NCI-H146 (cell line): ENCODE measurements at regions not wholly inside any gene's neighbourhood (a gene's known extent, or its start where the extent isn't known, plus 50 kb on each side); places are given as distances from the start of the nearest gene placed in this dataset.

Experiments
- DNase-seq: peaks from one replicate; lab custom pipeline; 2025; lab: John Stamatoyannopoulos, UW

- DNase-seq: no peak
These were observed 69.0 kb downstream of the KIF2B start for GRCh38 chr17:53891726-53892125.

GRCh38 chr17:53892222-53892621, 69.5 kb downstream of the KIF2B start:
- DNase-seq: no peak

DNA sequence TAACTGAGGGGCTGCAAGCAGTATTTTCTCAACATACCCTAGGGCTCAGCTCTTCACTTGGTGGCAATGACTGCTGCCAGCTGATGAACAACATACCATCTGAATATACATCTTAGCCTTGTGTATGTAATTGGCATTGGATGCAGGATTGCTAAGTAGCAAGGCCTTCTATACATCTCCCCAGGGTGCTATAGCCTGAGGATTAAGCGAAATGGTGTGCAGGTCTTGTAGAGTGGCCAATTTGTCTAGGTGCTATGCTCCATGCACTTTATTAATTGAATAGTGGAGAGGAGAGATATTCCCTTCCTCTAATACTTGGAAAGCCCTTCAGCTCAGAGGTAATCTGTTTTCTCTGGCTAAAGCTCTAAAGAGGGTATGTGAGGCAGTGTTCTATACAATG, 71.9 kb downstream of the KIF2B start:
- DNase-seq: no peak

DNA sequence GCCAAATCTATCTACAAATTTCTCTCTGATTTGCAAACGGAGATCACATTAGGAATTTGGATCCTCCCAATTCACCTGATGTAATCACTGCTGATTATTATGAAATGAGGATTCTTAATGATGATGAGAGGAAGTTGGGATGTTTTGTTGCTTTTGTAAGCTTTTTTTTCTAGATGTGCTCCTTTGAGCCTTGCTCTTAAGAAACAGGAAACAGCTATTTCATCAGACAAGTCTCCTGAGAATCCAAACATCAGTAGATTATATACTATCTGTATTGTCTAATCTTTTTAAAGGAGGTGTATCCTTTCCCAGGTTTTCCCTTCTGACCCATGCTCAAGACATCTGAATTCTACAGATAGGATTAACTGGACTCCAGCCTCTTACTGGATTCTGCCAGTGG, 73.3 kb downstream of the KIF2B start:
- DNase-seq: no peak

- no peak for DNase-seq
These were observed 78.2 kb downstream of the KIF2B start for GRCh38 chr17:53900951-53901350.

DNA sequence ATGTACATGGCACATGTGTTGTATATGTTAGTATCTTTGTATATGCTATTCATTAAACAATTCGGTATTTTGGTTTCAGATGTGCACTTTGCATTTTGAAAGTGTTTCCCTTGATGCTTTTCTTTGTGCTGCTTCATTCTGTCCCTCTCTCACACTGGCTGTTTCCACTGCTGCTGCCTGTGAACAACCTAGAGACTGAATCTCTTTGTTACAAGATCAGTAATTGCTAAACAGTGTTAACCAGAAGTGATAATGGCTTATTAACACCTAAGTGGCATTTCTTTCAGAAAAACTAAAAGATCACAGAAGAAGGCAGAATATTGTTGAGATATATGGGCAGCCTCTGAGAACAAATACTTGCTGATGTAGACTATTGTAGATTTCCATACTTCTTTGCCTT, 84.7 kb downstream of the KIF2B start:
- DNase-seq: no peak

GRCh38 chr17:53909802-53910201, 87.1 kb downstream of the KIF2B start:
- DNase-seq: no peak

DNA sequence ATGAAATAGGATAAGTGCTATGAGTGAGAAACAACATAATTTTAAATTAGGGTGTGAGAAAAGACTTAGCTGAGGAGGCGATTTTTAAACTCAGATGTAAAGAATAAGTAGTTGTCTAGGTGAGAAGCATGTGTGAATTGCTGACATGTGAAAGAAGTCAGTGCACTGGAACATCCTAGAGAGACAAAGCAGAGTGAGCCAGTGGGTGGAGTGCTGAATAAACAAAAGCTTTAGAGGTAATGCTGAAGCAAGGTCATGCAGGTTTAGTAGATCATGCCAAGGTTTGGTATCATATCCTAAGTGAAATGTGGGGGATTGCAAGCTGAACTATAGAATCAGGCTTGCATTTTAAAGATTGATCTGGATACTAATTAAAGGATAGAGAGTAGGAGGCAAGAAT, 89.4 kb downstream of the KIF2B start:
- no peak for DNase-seq

- DNase-seq: no peak
These were observed 96.6 kb downstream of the KIF2B start for GRCh38 chr17:53919356-53919755.

DNA sequence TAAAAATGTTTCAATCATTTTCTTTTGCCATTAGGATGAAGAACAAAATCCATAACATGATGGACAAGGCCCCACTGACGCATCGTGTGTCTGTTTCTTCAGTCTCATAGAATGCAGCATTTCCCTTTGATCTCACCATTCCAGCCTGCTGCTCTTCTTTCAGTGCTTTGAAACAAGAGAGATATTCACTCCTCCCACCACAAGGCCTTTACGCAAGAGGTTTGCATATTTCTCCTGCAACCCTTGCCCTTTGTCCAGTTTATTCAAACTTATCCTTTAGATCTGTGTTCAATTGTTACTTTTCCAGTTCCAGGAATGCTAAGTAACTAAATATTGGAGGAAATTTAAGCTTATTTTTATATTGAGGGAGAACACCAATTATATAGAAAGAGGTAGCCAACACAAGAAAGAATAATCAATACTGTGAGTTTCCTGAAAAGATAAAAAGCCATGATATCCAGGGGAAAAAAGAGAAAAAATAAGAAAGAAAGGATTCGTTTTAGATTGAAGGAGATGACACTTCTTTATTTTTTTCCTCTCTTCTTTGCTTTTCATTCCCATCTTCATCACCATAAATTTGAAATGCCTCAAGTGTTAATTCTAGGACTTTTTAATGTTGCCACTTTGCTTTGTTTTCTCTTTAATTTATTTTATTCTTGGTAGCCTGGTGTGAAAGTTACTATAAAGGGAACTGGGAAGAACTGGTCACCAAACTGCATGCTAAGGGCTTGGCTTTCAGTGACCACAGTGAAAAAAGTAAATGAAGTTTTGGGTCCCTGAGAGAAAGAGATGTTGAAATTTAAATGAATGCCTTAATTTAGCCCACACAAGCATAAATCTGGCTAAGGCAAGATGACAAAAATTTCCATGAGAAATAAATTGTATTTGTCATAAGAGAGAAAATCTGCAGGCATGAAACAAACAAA, 102.1 kb downstream of the KIF2B start:
- no peak for DNase-seq

- DNase-seq: no peak
These were observed 109.7 kb downstream of the KIF2B start for GRCh38 chr17:53932386-53932785.

GRCh38 chr17:53934931-53935330, 112.2 kb downstream of the KIF2B start:
- no peak for DNase-seq

- no peak for DNase-seq
These were observed 118.5 kb downstream of the KIF2B start for GRCh38 chr17:53941231-53941630.

GRCh38 chr17:53942436-53942835, 119.7 kb downstream of the KIF2B start:
- DNase-seq: no peak

DNA sequence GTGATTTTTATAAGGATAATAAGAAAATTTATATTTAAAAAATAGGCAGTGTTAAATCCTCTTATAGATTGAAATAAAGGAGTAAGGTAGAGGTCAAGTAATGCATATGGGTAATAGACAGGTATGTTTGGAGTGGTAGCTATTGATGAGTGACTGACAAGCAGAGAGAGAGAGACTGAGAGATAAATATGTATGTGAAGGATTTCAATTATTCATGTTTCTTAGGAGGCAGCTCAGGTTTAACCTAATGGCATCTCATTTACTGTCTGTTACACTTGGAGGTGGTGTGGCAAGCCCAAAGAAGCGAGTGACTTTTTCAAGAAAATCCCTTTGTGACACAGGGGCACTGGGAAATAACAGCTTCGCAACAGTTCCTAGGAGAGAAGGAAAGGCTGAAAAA, 120.2 kb downstream of the KIF2B start:
- DNase-seq: no peak

GRCh38 chr17:53948323-53948722, 125.6 kb downstream of the KIF2B start:
- DNase-seq: no peak

GRCh38 chr17:53949473-53950090, 126.9 kb downstream of the KIF2B start:
- no peak for DNase-seq

- DNase-seq: no peak
These were observed 127.6 kb downstream of the KIF2B start for GRCh38 chr17:53950207-53950857.

DNA sequence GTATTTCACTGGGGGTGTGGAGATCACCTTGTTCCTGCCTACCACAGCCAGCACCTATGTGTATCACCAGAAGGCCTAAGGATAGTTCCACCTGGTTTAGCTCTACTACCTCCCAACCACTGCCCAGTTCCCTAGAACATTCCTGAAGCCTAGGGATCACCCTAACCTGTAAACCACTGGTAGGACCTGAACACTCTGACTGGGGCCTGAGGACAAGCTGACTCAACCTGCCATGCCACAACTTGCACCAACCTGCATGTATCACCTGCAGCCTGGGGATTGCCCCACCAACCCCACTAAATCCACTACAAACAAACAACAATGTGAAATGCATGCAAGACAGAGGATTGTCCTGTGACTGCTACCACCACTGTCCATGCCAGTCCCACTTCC, 128.1 kb downstream of the KIF2B start:
- DNase-seq: no peak

DNA sequence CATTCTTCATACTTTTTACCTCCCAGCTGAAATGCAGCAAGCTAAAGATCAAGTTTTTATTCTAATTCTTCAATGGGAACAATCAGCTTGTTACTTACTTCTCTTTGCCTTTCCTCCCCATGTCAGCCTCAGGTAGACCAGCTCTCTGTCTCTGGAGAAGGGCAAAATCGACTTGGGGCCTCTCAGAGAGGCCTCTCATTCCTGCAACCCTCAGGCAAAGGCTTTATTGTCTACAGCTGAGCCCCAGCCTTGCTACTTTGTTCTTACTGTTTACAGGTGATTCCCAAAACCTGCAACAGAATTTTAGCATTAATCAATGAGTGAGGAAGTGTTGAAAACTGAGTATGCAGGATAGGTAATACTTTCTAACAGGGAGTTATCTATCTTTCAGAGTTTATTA, 148.6 kb downstream of the KIF2B start:
- no peak for DNase-seq

GRCh38 chr17:53979991-53980390, 157.3 kb downstream of the KIF2B start:
- DNase-seq: no peak

DNA sequence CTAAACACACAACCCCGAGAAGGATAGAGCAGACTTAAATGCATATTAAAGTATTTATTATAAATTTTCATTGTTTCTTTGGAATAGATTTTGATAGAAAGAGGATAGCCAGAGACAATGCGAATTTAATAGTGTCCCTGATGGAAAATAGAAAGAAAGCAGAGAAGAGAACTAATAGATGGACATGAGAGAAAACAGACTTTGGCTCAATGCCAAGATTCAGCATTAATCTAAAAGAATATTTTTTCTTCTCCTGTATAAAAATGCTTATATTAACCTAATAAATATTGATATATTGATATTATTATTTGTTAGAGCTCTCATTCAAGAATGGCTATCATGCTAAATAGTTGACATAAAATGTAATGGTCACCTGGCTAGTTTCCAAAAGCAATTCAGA, 173.4 kb downstream of the KIF2B start:
- DNase-seq: no peak

DNA sequence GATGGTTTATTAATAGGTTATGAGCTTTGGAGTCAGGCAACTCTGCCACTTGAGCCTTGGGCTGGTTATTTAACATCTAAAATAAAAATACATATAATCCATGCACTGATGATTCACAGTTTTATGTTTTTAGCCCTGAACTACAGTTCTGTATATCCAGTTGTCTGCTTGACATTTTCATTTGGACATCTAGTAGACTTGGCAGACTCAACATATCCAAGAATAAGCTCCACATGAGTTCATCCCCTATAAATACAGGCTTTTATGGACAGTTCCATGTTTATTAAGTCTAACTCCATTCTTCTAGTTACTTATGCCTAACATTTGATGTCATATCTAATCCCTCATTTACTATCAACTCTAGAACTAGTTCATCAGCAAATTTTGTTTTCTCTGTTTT, 174.2 kb downstream of the KIF2B start:
- DNase-seq: no peak
